ENCODE measurements at regions not wholly inside any gene's neighbourhood (a gene's known extent, or its start where the extent isn't known, plus 50 kb on each side); places are given as distances from the start of the nearest gene placed in this dataset.

DNA sequence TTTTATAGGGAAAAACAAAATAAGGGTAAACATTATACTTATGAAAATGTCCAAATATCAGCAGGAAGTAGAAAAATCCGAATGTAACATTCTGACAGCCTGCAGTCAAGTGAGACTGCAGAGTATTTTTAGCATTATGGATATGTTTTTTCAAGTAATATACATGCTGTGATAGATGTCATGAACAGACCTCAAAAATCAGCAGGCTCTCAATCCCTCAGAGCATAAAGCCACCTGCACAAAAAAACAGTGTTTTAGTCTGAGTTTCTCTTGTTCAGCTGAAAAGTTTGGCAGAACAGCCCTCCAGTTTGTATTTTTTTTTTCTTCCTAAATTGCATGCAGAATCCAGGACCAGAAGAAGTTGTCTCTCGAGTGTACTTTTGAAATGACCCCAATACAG is 219.1 kb upstream of the FMN2 start:
- Histone ChIP-seq H2AFZ (ENCODE audit: low read length) (no peak overlapping the region), H3K4me3 (ENCODE audit: low read length) (no peak overlapping the region), H4K20me1 (ENCODE audit: insufficient read depth, low read depth, low read length) (no peaks in the 10 kb centered on the region), H3K4me1 (ENCODE audit: low read length) (no peaks in the 10 kb centered on the region), H3K4me2 (ENCODE audit: low read depth, low read length, poor library complexity, severe bottlenecking) (no peak overlapping the region), H3K27ac (ENCODE audit: low read length) (no peak overlapping the region), H3K27me3 (ENCODE audit: low read length) (no peaks in the 10 kb centered on the region), H3K79me2 (ENCODE audit: low read length) (no peaks in the 10 kb centered on the region), H3K9ac (ENCODE audit: low read length) (no peak overlapping the region), H3K9me2 (replicated peaks; ENCODE audit: insufficient read depth, low read length) (no peaks in the 10 kb centered on the region), H3K36me3 (ENCODE audit: insufficient read depth, low read length) (no peaks in the 10 kb centered on the region), H3K9me3 (ENCODE audit: low read length) (no peaks in the 10 kb centered on the region)
- no peak for DNase-seq

DNA sequence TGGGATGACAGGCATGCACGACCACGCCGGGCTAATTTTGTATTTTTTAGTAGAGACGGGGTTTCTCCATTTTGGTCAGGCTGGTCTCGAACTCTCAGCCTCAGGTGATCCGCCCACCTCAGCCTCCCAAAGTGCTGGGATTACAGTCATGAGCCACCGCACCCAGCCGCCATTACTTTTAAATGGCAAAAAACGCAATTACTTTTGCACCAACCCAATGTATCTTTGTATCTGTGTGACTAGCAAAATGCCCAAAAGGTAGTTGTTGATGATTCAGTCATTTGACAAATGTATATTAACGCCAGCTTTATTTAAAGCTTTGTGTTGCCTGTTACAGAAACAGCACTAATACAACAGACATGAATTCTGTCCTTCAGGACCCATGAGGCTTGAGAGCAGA is 216.9 kb upstream of the FMN2 start:
- DNase-seq, result no peak
- no peaks in the 10 kb centered on the region for H3K36me3 ChIP-seq (ENCODE audit: insufficient read depth, low read length)

DNA sequence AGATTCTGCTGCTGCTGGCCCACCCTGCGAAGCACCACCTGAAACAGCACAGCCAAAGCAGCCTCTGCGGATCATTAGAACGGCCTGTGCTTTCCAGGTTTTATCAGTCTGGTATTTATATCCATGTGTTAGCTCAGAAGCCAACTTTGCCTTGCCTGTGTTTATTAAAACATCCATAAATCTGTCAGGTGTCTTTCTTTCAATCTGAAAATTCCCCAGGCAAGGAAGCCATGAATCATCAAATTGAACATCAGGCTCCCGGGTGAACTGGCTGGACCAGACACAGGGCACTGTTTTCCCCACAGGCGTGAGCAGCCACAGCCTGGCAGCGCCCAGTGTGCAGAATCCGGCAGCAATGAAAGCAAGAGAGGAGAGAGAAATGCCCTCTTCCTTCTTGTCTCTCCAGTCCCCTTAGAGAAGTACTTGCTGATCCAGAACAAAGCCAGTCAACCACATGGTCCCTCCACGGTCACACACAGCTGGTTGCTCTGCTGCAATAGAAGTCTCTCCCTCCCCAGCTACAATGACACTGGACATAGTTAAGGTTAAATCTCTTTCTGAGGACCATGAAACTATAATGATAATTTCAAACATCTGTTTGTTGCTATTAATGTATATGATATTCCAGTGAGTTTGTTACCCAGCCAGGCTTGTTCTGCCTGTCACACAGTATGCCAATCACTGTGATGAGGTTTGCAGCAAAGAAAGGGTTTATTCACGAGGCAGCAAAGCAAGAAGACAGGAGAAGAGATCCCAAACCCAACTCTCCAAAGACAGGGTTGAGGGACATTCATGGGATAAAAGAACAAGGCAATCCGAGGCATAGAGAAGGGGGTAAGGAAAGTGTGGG is 212.1 kb upstream of the FMN2 start:
- Histone ChIP-seq H3K9me3 (ENCODE audit: low read length) (no peaks in the 10 kb centered on the region), H3K27me3 (ENCODE audit: low read length) (no peaks in the 10 kb centered on the region), H3K4me2 (ENCODE audit: low read depth, low read length, poor library complexity, severe bottlenecking) (no peak overlapping the region), H3K9ac (ENCODE audit: low read length) (no peak overlapping the region), H2AFZ (ENCODE audit: low read length) (no peak overlapping the region), H3K4me1 (ENCODE audit: low read length) (no peaks in the 10 kb centered on the region), H3K9me2 (replicated peaks; ENCODE audit: insufficient read depth, low read length) (no peaks in the 10 kb centered on the region), H3K36me3 (ENCODE audit: insufficient read depth, low read length) (no peaks in the 10 kb centered on the region), H3K27ac (ENCODE audit: low read length) (no peak overlapping the region), H4K20me1 (ENCODE audit: insufficient read depth, low read depth, low read length) (no peaks in the 10 kb centered on the region), H3K79me2 (ENCODE audit: low read length) (no peaks in the 10 kb centered on the region), H3K4me3 (ENCODE audit: low read length) (no peak overlapping the region)
- DNase-seq, result no peak

More for the DNA sequence above, 216.9 kb upstream of the FMN2 start:
- Histone ChIP-seq H3K9me3 (ENCODE audit: low read length) (no peaks in the 10 kb centered on the region), H3K79me2 (ENCODE audit: low read length) (no peaks in the 10 kb centered on the region), H2AFZ (ENCODE audit: low read length) (no peak overlapping the region), H4K20me1 (ENCODE audit: insufficient read depth, low read depth, low read length) (no peaks in the 10 kb centered on the region), H3K27ac (ENCODE audit: low read length) (no peak overlapping the region), H3K4me3 (ENCODE audit: low read length) (no peak overlapping the region), H3K27me3 (ENCODE audit: low read length) (no peaks in the 10 kb centered on the region), H3K4me2 (ENCODE audit: low read depth, low read length, poor library complexity, severe bottlenecking) (no peak overlapping the region), H3K4me1 (ENCODE audit: low read length) (no peaks in the 10 kb centered on the region), H3K9ac (ENCODE audit: low read length) (no peak overlapping the region), H3K9me2 (replicated peaks; ENCODE audit: insufficient read depth, low read length) (no peaks in the 10 kb centered on the region)

DNA sequence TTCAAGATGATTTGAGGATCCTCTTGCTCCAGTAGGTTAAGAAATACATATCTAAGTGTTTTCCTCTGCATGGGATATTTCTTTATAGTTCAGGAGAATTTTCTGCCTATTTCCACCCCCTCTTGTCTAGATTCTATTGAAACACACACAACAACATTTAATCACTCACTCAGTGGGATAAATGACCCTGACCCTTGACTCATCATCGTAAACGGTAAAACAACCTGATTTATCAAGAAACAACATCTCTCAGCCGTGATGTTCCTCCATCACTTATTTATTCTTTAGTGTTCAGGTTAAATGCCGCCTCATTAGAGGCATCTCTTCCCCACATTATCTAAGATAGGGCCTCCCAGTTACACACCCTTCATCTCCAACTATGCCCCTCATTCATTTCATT is 208.7 kb upstream of the FMN2 start:
- Histone ChIP-seq H2AFZ (ENCODE audit: low read length) (no peak overlapping the region), H3K27ac (ENCODE audit: low read length) (no peak overlapping the region), H3K9me3 (ENCODE audit: low read length) (no peaks in the 10 kb centered on the region), H3K9ac (ENCODE audit: low read length) (no peak overlapping the region), H3K36me3 (ENCODE audit: insufficient read depth, low read length) (no peaks in the 10 kb centered on the region), H3K4me2 (ENCODE audit: low read depth, low read length, poor library complexity, severe bottlenecking) (no peak overlapping the region), H3K9me2 (replicated peaks; ENCODE audit: insufficient read depth, low read length) (no peaks in the 10 kb centered on the region), H3K4me1 (ENCODE audit: low read length) (no peaks in the 10 kb centered on the region), H3K79me2 (ENCODE audit: low read length) (no peaks in the 10 kb centered on the region), H4K20me1 (ENCODE audit: insufficient read depth, low read depth, low read length) (no peaks in the 10 kb centered on the region), H3K4me3 (ENCODE audit: low read length) (no peak overlapping the region), H3K27me3 (ENCODE audit: low read length) (no peaks in the 10 kb centered on the region)
- no peak for DNase-seq

DNA sequence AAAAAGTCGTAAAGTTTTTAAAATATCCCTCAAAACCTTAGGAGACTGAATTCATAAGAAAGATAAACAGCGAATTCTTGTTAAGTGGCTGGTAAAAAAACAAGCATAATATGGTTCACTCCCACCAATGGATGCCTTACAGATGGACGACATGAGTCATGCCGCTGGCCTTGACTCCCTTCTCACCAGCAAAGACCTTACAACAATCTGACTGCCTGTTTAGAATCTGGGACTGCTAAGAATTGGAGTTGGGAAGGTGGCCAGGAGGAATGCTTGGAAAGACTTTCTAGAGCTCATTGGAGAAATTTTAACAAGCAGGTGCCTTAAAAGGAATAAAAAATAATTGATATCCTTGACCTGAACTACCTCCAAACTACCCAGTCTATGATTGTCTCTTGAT is 206.9 kb upstream of the FMN2 start:
- H3K27ac ChIP-seq (ENCODE audit: low read length), result no peak overlapping the region
- H3K36me3 ChIP-seq (ENCODE audit: insufficient read depth, low read length), result no peaks in the 10 kb centered on the region
- H3K4me3 ChIP-seq (ENCODE audit: low read length), result no peak overlapping the region
- H3K4me2 ChIP-seq (ENCODE audit: low read depth, low read length, poor library complexity, severe bottlenecking), result no peak overlapping the region
- H2AFZ ChIP-seq (ENCODE audit: low read length), result no peak overlapping the region
- no peak overlapping the region for H3K9ac ChIP-seq (ENCODE audit: low read length)
- H3K27me3 ChIP-seq (ENCODE audit: low read length), result no peaks in the 10 kb centered on the region
- H3K9me3 ChIP-seq (ENCODE audit: low read length), result no peaks in the 10 kb centered on the region
- no peaks in the 10 kb centered on the region for H3K4me1 ChIP-seq (ENCODE audit: low read length)
- H3K79me2 ChIP-seq (ENCODE audit: low read length), result no peaks in the 10 kb centered on the region
- no peaks in the 10 kb centered on the region for H3K9me2 ChIP-seq (replicated peaks; ENCODE audit: insufficient read depth, low read length)
- no peaks in the 10 kb centered on the region for H4K20me1 ChIP-seq (ENCODE audit: insufficient read depth, low read depth, low read length)
- no peak for DNase-seq

DNA sequence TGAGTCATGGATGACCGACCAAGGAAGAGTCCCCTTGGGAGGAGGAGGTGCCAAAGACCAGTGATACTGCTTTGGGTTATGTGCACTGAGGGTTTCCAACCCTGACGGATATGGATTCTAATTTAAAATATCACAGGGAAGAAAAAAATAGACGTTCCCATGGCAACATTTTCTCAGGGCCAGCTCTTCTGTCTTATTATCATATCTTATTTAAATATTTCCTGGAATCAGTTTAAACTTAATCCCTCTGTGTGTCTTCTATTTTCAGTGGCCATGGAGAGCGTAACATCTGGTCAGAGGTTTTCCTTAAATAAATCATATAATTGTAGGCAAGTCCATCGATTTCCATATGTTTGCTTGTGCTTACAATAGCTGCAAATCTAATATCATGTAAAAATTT is 205.4 kb upstream of the FMN2 start:
- no peaks in the 10 kb centered on the region for H3K27me3 ChIP-seq (ENCODE audit: low read length)
- no peak overlapping the region for H3K4me2 ChIP-seq (ENCODE audit: low read depth, low read length, poor library complexity, severe bottlenecking)
- H3K4me1 ChIP-seq (ENCODE audit: low read length), result no peaks in the 10 kb centered on the region
- no peaks in the 10 kb centered on the region for H3K79me2 ChIP-seq (ENCODE audit: low read length)
- H3K9me2 ChIP-seq (replicated peaks; ENCODE audit: insufficient read depth, low read length), result no peaks in the 10 kb centered on the region
- H2AFZ ChIP-seq (ENCODE audit: low read length), result no peak overlapping the region
- DNase-seq, result no peak
- no peaks in the 10 kb centered on the region for H4K20me1 ChIP-seq (ENCODE audit: insufficient read depth, low read depth, low read length)
- H3K27ac ChIP-seq (ENCODE audit: low read length), result no peak overlapping the region
- H3K36me3 ChIP-seq (ENCODE audit: insufficient read depth, low read length), result no peaks in the 10 kb centered on the region
- no peak overlapping the region for H3K9ac ChIP-seq (ENCODE audit: low read length)
- no peaks in the 10 kb centered on the region for H3K9me3 ChIP-seq (ENCODE audit: low read length)
- H3K4me3 ChIP-seq (ENCODE audit: low read length), result no peak overlapping the region

DNA sequence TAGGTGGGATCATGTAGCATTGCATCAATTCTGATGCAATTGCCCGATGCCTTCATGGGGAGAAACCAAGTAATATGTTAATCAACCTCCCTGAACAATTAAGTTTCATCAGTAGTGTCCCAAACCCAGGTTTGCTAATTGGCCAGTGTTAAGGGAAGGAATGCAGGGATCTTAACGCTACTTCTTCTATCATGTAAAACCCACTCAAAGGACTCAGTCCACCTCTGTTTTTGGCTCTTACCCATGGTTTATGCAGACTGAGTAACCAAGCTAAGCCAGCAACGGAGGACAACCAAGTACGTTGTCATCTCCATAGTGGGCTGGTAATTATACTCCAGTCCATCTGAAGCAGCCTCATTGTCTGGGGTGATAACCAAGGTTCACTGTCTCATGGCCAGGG is 203.0 kb upstream of the FMN2 start:
- Histone ChIP-seq H3K9me2 (replicated peaks; ENCODE audit: insufficient read depth, low read length) (no peaks in the 10 kb centered on the region), H3K9ac (ENCODE audit: low read length) (no peak overlapping the region), H3K4me1 (ENCODE audit: low read length) (no peaks in the 10 kb centered on the region), H3K4me2 (ENCODE audit: low read depth, low read length, poor library complexity, severe bottlenecking) (no peak overlapping the region), H3K36me3 (ENCODE audit: insufficient read depth, low read length) (no peaks in the 10 kb centered on the region), H3K79me2 (ENCODE audit: low read length) (no peaks in the 10 kb centered on the region), H2AFZ (ENCODE audit: low read length) (no peak overlapping the region), H3K27me3 (ENCODE audit: low read length) (no peaks in the 10 kb centered on the region), H3K4me3 (ENCODE audit: low read length) (no peak overlapping the region), H3K27ac (ENCODE audit: low read length) (no peak overlapping the region), H3K9me3 (ENCODE audit: low read length) (no peaks in the 10 kb centered on the region), H4K20me1 (ENCODE audit: insufficient read depth, low read depth, low read length) (no peaks in the 10 kb centered on the region)
- no peak for DNase-seq

DNA sequence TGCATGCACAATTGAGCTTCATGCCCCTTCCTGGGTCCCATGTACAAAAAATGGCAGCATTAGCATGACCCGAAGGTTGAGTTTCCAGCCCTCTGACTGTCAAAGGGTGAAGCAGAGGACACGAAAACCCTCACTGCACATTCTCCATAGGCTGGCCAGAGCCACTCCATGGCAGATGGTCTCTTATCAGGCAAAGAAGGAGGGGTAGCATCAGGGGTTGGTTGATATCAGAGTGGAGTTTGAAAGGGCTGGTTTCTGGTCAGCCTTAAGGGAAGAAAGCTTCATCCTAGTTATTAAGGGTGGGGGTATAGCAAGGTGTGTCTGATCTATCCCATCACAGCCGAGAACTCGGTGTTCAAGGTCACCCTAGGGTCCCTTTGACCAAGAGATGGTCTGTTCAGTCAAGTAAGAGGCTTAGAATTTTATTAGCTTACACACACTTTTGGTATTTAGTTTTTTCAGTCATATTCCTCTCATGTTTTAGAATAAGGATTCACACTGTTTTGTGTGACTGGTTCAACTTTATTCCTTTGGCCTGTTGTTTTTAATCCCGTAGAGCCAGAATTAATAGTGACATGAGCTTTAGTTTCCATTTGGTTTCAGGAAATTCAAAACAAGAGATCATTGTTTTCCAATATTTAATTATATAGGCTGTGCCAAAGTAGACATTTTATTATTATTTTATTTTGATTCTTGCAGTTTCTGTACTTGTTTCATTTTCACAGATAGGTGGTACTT is 199.9 kb upstream of the FMN2 start:
- H3K4me1 ChIP-seq (ENCODE audit: low read length), result no peaks in the 10 kb centered on the region
- no peaks in the 10 kb centered on the region for H3K9me3 ChIP-seq (ENCODE audit: low read length)
- H4K20me1 ChIP-seq (ENCODE audit: insufficient read depth, low read depth, low read length), result no peaks in the 10 kb centered on the region
- H3K4me3 ChIP-seq (ENCODE audit: low read length), result no peak overlapping the region
- no peak overlapping the region for H3K27ac ChIP-seq (ENCODE audit: low read length)
- no peaks in the 10 kb centered on the region for H3K36me3 ChIP-seq (ENCODE audit: insufficient read depth, low read length)
- H3K27me3 ChIP-seq (ENCODE audit: low read length), result no peaks in the 10 kb centered on the region
- no peak overlapping the region for H3K4me2 ChIP-seq (ENCODE audit: low read depth, low read length, poor library complexity, severe bottlenecking)
- no peak overlapping the region for H2AFZ ChIP-seq (ENCODE audit: low read length)
- DNase-seq, result no peak
- H3K9ac ChIP-seq (ENCODE audit: low read length), result no peak overlapping the region
- H3K79me2 ChIP-seq (ENCODE audit: low read length), result no peaks in the 10 kb centered on the region
- H3K9me2 ChIP-seq (replicated peaks; ENCODE audit: insufficient read depth, low read length), result no peaks in the 10 kb centered on the region
